RPMI8226 (cell line): ENCODE measurements at regions not wholly inside any gene's neighbourhood (a gene's known extent, or its start where the extent isn't known, plus 50 kb on each side); places are given as distances from the start of the nearest gene placed in this dataset.
"Not testable (repeated sequence)": the region's sequence is repeated elsewhere in the genome, so short reads cannot be mapped to it uniquely, and the experiment has no call there.

ENCODE experiments used
- DNase-seq: peaks from one replicate; pipeline ENCODE4 v3.0.0-alpha.2; 2015

DNA sequence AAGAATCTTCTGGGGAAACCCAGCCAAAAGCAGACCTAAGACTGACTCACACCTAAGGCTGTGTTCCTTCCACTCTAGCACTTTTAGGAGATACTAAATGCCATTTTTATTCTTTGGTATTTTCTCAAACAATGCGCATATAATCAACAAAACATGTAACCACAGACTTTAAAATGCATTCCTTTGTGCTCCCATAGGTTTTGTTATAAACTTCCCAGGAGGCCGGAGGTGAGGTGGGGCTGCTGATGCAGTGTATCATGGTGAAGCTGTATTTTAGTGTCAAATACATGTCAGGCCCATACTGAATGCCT lies 155.2 kb downstream of the BTBD3 start:
- no peak for DNase-seq

DNA sequence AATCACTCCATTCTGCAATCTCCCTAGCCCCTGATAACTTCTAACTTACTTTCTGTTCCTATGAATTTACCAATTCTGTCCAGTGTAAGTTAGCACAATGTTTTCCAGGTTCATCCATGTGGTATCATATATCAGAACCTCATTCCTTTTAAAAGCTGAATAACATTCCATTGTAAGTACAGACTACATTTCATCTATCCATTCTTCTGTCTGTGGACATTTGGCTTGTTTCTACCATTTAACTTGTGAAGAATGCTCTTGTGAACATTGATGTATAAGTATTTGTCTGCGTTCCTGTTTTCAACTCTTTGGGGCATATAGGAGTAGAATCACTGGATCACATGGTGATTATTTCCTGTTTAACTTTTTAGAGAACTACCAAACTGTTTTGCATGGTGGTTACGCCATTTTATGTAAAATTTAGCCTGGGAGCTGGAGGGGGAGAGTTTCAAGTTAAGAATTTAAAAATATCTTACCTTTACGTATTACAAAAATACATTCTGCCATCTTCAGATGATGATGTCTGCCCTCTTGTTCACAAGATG lies 156.5 kb downstream of the BTBD3 start:
- DNase-seq, result no peak

DNA sequence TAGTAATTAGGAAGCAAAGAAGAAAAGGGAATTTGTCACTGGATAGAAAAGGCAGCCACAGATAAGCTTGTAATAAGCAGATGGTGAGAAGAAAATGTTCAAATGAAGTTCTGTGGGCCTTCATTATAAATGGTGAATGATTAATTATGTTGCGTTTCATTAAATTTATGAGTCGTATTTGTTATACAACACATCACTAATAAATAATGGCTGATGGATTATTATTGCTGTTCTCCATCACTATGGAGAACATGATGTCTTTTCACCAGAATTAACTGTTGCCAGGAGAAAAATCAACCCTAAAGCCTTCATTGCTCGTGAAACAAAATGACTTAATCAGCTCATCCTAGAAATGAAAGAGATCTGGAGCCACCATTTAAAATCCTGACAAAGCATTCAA lies 158.5 kb downstream of the BTBD3 start:
- no peak for DNase-seq

- DNase-seq, result no peak
These were observed 160.2 kb downstream of the BTBD3 start for GRCh38 chr20:12077875-12078274.

DNA sequence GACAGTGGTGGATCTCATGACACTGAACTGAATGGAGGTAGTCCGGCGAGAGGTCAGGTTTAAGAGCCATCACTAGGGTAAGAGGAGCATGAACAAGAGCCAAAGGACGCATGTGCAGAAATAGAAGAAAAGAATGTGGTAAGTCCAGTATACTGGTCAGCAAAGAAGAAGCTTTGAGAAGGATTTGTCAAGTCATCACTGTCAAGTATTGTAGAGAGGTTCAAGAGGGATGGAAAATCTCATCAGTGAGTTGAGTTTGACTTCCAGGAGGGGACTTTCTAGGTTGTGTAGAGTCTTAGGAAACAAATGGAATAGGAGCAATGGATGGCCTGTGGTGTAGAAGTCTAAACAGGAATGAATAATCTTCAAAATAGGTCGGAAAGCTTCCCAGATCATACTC lies 161.8 kb downstream of the BTBD3 start:
- DNase-seq, result no peak

GRCh38 chr20:12083269-12083668 lies 165.6 kb downstream of the BTBD3 start:
- DNase-seq, result no peak

DNA sequence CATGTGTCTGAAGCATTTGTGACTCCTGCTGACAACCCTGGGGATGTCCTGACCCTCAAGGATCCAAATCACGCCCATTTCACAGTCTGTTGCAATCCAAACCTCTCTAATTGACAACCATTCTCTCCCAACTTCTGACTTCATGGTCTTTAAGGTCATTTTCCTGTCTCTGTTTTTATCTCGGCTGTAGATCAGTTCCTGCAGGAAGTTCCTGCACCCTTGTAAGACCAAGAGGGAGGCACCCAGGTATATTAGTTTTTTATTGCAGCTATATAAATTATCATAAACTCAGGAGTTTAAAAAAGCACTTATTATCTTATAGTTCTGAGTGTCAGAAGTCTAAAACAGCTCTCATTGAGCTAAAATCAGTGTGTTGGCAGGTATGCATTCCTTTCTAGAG lies 166.8 kb downstream of the BTBD3 start:
- no peak for DNase-seq

DNA sequence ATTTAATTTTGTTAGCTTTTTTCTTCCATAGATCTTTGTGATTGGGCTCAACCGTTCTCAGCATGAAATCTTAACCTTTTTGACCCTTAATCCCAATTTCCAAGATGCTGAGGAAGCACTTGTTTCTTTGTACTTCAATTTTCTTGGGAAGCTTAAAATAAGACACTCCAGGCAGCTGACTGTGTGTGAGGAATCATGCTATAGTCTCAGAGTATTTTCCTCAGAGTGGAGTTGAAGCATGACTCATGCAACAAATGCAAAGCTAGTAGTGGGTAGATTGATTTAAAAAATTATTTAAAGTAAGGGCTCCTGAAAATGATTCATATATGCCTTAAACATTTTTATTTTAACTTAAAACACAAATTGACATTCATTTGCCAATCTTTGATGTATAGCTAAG lies 168.7 kb downstream of the BTBD3 start:
- no peak for DNase-seq

DNA sequence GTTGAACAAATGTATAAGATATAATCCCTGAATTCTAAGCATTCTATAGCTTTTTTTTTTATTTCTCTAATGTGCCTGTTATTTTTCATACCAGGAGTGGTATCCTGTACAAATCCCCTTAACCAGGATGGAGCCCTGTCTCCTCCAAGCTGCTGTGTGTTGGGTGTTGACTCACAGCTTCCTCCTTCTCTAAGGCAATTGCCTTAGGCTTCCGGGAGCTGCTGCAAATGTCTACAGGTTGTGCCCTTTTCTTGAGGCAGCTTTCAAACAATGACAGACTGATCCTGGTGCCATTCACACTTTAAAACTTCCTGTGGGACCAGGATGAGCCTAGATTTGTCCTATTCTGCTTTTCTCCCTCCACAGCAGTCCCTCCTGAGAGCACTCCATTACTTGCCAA lies 173.2 kb downstream of the BTBD3 start:
- no peak for DNase-seq

GRCh38 chr20:12093057-12093796 lies 175.5 kb downstream of the BTBD3 start:
- DNase-seq, result no peak

DNA sequence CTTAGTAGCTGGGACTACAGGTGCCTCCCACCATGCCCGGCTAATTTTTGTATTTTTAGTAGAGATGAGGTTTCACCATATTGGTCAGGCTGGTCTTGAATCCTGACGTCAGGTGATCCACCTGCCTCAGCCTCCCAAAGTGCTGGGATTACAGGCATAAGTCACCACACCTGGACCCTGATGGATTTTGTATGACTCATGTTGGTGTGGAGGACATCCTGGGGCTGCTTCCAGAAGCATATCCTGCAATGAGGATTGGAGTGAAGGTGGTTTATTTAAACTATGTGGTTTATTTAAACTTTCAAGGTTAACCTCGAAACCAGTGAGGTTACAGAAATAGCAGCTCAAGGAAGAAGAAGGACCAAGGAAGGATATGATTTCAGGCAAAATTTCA lies 176.1 kb downstream of the BTBD3 start:
- DNase-seq, result not testable (repeated sequence)

GRCh38 chr20:12095180-12095920 lies 177.7 kb downstream of the BTBD3 start:
- DNase-seq, result no peak

DNA sequence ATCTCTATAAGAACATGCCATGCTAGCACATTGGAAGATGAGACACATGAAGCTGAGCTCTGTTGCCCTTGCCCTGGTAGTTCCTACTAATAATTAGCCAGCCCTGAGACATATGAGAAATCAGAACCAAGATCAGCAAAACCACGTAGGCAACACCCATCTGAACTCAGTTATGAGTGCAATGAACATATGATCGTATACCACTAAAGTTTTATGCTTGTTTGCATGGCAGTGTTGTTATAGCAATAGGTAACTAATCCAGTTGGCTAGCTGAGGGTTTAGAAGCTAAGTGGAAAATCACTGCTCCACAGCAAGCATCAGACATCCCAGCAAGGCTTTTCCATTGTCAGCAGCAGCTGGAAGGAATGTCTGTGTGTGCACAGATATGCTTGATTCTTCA lies 180.7 kb downstream of the BTBD3 start:
- DNase-seq, result no peak

DNA sequence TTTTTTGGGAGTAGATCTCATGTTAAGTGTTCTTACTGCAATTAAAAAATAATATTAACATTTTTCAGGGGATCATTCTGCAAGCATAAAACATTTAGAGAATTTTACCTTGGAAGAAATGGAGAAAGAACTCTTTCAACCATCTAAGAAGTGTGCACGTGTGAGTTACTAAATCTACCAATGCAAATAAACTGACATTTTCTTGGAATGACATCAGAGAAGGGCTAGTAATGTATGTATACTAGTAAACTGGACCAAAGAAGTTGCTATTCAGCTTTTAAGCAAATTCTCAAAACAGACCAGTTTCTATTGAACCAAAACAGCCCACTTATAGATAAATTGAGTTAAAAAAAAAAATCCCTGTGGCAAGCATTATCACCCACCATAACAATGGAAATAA lies 191.2 kb downstream of the BTBD3 start:
- no peak for DNase-seq

DNA sequence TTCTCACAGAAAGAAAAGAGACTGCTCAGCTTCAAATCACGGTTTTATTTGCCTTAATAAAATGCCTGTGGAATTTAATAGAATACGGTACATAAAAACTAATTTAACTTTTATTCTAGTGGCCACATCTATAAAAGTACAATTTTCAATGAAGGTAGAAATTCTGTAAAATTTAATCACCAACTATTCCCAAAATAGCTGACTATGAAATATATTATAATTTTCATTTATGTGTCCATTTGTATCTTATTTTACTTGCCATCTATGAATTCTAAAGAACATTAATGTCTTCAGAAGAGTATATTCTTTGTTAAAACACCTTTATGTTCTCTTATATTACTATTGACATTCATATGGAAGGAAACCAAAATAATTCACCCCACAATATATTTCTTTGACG lies 192.6 kb downstream of the BTBD3 start:
- DNase-seq, result no peak

DNA sequence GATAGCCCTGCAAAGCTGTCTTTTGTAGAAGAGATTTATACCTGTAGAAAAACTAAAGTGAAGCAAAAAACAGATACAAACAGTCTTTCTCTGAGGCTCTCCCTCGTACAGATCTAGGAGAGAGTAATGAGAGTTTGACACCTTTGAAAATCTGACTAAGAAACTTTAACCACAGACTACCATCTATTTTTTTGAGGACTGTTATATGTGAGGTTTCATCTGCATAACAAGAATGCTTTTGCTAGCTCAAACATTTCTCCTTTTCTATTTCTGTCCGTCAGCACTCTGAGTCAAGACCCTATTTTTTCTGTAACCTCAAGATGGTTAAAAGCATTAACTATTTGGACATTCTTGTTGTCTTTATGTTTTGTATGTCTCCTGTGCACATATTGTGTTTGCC lies 193.0 kb downstream of the BTBD3 start:
- DNase-seq, result peak; percentile 21

- no peak for DNase-seq
These were observed 193.9 kb downstream of the BTBD3 start for GRCh38 chr20:12111431-12112088.

DNA sequence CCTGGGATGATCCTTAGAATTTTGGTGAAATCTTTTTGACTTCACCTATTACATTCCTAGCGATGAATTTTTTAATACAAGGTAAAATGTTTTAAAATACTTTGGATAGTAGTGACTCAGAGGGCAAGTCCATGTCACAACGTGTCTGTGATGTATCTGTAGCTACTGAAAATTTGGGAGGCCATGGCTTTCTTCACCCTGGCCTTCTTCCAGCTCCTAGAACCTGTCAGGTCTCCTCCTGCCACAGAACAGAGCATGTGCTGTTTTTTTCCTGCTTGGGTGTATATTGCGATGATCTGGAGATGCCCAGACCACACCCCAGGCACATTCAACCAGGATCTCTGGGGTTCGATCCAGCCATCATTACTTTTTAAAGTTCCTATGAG lies 194.4 kb downstream of the BTBD3 start:
- no peak for DNase-seq

GRCh38 chr20:12112665-12113064 lies 195.0 kb downstream of the BTBD3 start:
- DNase-seq, result no peak

DNA sequence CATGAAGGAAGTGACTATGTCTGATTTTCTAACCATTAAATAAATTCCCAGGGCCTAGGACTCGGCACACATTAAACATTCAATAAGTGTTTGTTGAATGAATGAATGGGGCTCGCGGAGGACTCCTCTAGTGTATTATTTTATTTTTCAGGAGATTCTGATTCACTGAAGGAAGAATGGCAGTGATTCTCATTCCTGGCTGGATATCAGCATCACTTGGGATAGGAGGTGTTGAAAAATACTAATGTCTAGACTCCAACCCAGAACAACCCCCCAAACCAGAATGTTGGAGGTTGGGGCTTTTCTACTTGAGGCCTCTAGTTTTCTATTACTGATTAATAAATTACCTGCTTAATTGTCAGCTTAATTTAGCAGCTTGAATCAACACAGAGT lies 195.4 kb downstream of the BTBD3 start:
- DNase-seq, result no peak

GRCh38 chr20:12113468-12114371 lies 196.0 kb downstream of the BTBD3 start:
- DNase-seq, result peak; percentile 57

DNA sequence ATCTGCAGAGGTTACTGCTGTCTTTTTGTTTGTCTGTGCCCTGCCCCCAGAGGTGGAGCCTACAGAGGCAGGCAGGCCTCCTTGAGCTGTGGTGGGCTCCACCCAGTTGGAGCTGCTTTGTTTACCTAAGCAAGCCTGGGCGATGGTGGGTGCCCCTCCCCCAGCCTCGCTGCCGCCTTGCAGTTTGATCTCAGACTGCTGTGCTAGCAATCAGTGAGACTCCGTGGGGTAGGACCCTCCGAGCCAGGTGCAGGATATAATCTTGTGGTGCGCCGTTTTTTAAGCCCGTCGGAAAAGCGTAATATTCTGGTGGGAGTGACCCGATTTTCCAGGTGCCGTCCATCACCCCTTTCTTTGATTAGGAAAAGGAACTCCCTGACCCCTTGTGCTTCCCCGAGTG lies 211.4 kb downstream of the BTBD3 start:
- DNase-seq, result not testable (repeated sequence)

DNA sequence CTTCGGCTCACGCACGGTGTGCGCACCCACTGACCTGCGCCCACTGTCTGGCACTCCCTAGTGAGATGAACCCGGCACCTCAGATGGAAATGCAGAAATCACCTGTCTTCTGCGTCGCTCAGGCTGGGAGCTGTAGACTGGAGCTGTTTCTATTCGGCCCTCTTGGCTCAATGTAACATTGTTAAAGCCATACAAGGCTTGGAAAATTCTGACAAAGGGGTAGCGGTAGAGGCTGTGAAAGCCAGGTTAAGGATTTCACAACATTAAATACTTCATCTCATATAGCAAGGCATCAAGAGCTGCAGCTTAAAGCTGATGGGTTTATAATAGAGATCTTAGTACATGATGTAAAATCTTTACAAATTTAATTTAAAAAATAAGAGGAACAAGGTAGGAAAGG lies 211.8 kb downstream of the BTBD3 start:
- DNase-seq, result not testable (repeated sequence)
